Esophagus squamous epithelium (tissue), 5 donors: ENCODE measurements at regions not wholly inside any gene's neighbourhood (a gene's known extent, or its start where the extent isn't known, plus 50 kb on each side); places are given as distances from the start of the nearest gene placed in this dataset.

ENCODE experiments used
- DNase-seq: peaks from one replicate; lab custom pipeline; 2025; lab: John Stamatoyannopoulos, UW
- H3K27ac ChIP-seq, 4 donors: fragments of 200-600 bp; sonication (generic); one replicate each; pipeline ENCODE4 v1.5.1; 2016 to 2019; ENCODE audit warnings: mild to moderate bottlenecking in 1 of 4
- H3K27me3 ChIP-seq, 4 donors: fragments of 200-600 bp; sonication (generic); 1 replicate in 3 of 4; 2 replicates in 1 of 4; pipeline versions ENCODE4 v1.5.1 to v1.6.0; 2017 to 2021; ENCODE audit warnings: antibody characterized with exemption in 1 of 4
- H3K36me3 ChIP-seq, 3 donors: fragments of 200-600 bp; sonication (generic); one replicate each; pipeline ENCODE4 v1.5.1; 2016 to 2019
- H3K4me1 ChIP-seq, 3 donors: fragments of 200-600 bp; sonication (generic); one replicate each; pipeline ENCODE4 v1.5.1; 2017 to 2019
- H3K4me3 ChIP-seq, 4 donors: fragments of 200-600 bp; sonication (generic); 1 replicate in 3 of 4; 2 replicates in 1 of 4; pipeline ENCODE4 v1.5.1; 2016 to 2019; ENCODE audit warnings: mild to moderate bottlenecking in 2 of 4, moderate library complexity in 1 of 4
- H3K9me3 ChIP-seq, 3 donors: fragments of 200-600 bp; sonication (generic); one replicate each; pipeline ENCODE4 v1.5.1; 2016 to 2019
- POLR2A ChIP-seq, 4 donors: fragments of 450-650 bp; IDR thresholded peaks; one replicate each; pipeline ENCODE4 v1.6.1; 2017; ENCODE audit warnings: antibody characterized with exemption in 4 of 4, mild to moderate bottlenecking in 4 of 4, moderate library complexity in 3 of 4
- WGBS, 2 donors: methylation state at CpG; one replicate each; pipeline ENCODE4 v1.1.5; 2018; 5-methylcytosine and 5-hydroxymethylcytosine counted together
- intact Hi-C: fragments of 100-400 bp; cut with DNase I; formaldehyde crosslinking; loops from one replicate; pipeline ENCODE4 v1.15.0; 2022
- TF ChIP-seq, protein P1 (sequence below), 6 experiments: fragments of 450-650 bp in 4 of 6; fragments of 200-600 bp in 2 of 6; sonication (generic) in 2 of 6; IDR thresholded peaks; one replicate each; pipeline ENCODE4 v1.5.1; 2016 to 2019; ENCODE audit warnings: antibody characterized with exemption in 6 of 6, mild to moderate bottlenecking in 4 of 6, moderate library complexity in 4 of 6
- donor health status: DM: yes; HTN: yes; CAD: no.

DNA sequence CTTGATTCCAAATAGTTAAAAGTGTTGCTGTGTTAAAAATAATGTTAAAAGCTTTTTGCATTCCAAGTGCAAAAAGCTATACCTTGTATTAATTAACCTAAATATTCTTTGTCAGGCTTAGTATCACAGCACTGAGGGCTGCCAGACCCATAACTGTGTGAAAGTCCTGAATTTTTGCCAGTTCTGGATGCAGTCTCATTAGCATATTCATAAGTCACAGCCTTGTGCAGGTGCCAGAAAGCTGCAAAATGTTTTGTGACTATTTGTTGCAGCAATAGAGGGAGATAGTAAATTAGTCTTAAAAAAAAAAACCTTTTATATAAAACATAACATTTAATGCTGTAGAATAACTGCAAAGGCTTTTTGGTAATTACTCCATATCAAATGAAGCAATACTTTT is 56.6 kb downstream of the SLITRK1 start:
- no peak for DNase-seq
- H3K9me3 ChIP-seq = peaks cover 0 to 6% (median 0%) of the 10 kb centered on the region in 3 donors
- H3K4me3 ChIP-seq = no peak overlapping the region
- no peaks in the 10 kb centered on the region for H3K36me3 ChIP-seq
- TF ChIP-seq, protein P1, sequence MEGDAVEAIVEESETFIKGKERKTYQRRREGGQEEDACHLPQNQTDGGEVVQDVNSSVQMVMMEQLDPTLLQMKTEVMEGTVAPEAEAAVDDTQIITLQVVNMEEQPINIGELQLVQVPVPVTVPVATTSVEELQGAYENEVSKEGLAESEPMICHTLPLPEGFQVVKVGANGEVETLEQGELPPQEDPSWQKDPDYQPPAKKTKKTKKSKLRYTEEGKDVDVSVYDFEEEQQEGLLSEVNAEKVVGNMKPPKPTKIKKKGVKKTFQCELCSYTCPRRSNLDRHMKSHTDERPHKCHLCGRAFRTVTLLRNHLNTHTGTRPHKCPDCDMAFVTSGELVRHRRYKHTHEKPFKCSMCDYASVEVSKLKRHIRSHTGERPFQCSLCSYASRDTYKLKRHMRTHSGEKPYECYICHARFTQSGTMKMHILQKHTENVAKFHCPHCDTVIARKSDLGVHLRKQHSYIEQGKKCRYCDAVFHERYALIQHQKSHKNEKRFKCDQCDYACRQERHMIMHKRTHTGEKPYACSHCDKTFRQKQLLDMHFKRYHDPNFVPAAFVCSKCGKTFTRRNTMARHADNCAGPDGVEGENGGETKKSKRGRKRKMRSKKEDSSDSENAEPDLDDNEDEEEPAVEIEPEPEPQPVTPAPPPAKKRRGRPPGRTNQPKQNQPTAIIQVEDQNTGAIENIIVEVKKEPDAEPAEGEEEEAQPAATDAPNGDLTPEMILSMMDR (IDR thresholded peaks at IDR 0.05) = no peak
- no peak for TF ChIP-seq POLR2A (IDR thresholded peaks at IDR 0.05)
- no peaks in the 10 kb centered on the region for H3K27me3 ChIP-seq
- H3K27ac ChIP-seq = no peak overlapping the region
- no peaks in the 10 kb centered on the region for H3K4me1 ChIP-seq
- intact Hi-C loops = no loop called here

DNA sequence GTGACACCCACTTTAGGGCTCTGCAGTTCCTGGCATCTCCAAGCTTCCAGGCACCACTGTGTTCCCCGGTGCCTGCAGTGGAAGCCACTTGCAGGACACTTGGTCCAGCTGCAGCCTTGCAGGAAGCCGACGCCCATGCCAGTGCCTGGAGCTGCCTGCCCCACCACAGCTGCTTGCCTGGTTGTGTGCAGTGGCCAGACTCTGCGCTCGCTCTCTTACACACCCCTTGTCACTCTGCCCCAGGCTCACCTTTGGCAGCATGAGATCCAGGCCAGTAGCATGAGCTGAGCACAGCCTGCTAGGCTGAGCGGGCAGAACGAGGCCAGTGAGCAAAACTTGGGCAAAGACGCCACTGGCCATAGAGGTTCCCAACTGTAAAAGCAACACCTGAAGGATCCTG is 57.7 kb downstream of the SLITRK1 start:
- DNase-seq = no peak
- 86 to 92% methylated on average over 2 to 6 of the region's 8 CpGs for WGBS, 2 donors
- intact Hi-C loops = no loop called here
- Histone ChIP-seq H3K27me3 (no peaks in the 10 kb centered on the region), H3K27ac (no peak overlapping the region), H3K9me3 (peaks cover 0 to 6% (median 0%) of the 10 kb centered on the region in 3 donors), H3K4me1 (no peaks in the 10 kb centered on the region), H3K4me3 (no peak overlapping the region), H3K36me3 (no peaks in the 10 kb centered on the region)
- TF ChIP-seq, protein P1 (IDR thresholded peaks at IDR 0.05) = no peak
- TF ChIP-seq POLR2A (IDR thresholded peaks at IDR 0.05) = no peak

DNA sequence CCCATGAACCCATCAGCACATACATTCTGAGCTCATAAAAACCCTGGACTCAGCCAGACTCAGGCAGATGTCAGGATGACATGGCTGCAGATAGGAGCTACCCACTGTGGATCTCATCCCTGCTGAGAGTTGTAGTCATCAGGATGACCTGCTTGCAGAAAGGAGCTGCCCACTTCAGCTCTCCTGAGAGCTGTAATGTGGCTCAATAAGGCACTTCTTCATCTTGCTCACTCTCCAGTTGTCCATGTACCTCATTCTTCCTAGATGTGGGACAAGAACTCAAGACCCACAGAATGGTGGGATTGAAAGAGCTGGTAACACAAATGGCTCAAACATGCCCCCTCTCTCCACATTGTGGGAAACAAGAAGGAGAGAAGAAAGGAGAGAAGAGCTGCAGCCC is 58.2 kb downstream of the SLITRK1 start:
- intact Hi-C loops = no loop called here

DNA sequence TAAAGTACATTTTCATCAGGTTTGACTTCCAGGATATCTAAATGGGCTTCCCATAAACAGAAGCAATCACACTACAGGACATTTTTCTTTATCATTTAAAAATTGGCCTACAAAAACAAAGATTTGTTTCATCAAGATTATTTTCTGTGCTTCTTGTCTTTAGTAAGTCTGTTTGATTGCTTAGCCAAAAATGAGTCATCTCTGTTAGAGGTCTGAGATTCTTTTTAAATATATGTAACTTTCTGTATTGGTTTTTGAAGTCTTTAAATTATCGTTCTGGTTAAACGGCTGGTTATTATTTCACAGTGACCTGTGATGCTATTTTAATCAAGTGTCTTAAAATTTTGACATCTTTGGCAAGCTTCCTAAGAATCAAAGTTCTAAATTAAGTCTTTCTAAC is 62.7 kb downstream of the SLITRK1 start:
- H3K4me1 ChIP-seq = no peaks in the 10 kb centered on the region
- no peak overlapping the region for H3K4me3 ChIP-seq
- no peak overlapping the region for H3K27ac ChIP-seq
- H3K9me3 ChIP-seq = peaks cover 0 to 6% (median 0%) of the 10 kb centered on the region in 3 donors
- H3K36me3 ChIP-seq = no peaks in the 10 kb centered on the region
- H3K27me3 ChIP-seq = no peaks in the 10 kb centered on the region
- no peak for DNase-seq
- 58 to 73% methylated on average over 2 of the region's 2 CpGs for WGBS, 2 donors
- no peak for TF ChIP-seq POLR2A (IDR thresholded peaks at IDR 0.05)
- intact Hi-C loops = no loop called here

More for the DNA sequence above, 58.2 kb downstream of the SLITRK1 start:
- no peak for DNase-seq
- Histone ChIP-seq H3K4me3 (no peak overlapping the region), H3K9me3 (peaks cover 0 to 6% (median 0%) of the 10 kb centered on the region in 3 donors), H3K27ac (no peak overlapping the region), H3K4me1 (no peaks in the 10 kb centered on the region), H3K36me3 (no peaks in the 10 kb centered on the region), H3K27me3 (no peaks in the 10 kb centered on the region)
- no peak for TF ChIP-seq POLR2A (IDR thresholded peaks at IDR 0.05)
- TF ChIP-seq, protein P1 (IDR thresholded peaks at IDR 0.05) = no peak

DNA sequence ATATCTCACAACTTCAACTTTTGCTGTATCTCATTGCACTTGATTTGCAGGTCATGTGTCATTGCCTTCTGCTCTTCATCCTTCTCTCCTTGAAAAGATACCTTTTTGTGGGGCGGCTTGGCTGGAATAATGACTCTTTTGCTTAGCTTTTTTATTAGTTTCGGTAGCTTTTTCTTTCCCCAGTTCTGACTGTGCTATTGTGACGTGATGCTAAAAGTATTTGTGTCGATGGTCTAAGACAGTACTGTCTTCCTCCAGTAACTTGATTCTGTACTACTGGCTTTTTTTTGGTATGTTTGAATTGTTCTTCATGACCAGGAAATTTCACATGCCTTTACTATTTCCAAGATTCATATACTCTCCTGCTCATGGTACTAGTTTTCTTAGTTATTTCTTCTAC is 63.1 kb downstream of the SLITRK1 start:
- no peaks in the 10 kb centered on the region for H3K4me1 ChIP-seq
- intact Hi-C loops = no loop called here
- WGBS, 2 donors = 83 to 92% methylated on average over 4 of the region's 4 CpGs
- no peak overlapping the region for H3K27ac ChIP-seq
- TF ChIP-seq POLR2A (IDR thresholded peaks at IDR 0.05) = no peak
- TF ChIP-seq, protein P1 (IDR thresholded peaks at IDR 0.05) = no peak
- no peaks in the 10 kb centered on the region for H3K27me3 ChIP-seq
- no peaks in the 10 kb centered on the region for H3K36me3 ChIP-seq
- H3K4me3 ChIP-seq = no peak overlapping the region
- no peak for DNase-seq
- H3K9me3 ChIP-seq = peaks cover 0 to 6% (median 0%) of the 10 kb centered on the region in 3 donors

DNA sequence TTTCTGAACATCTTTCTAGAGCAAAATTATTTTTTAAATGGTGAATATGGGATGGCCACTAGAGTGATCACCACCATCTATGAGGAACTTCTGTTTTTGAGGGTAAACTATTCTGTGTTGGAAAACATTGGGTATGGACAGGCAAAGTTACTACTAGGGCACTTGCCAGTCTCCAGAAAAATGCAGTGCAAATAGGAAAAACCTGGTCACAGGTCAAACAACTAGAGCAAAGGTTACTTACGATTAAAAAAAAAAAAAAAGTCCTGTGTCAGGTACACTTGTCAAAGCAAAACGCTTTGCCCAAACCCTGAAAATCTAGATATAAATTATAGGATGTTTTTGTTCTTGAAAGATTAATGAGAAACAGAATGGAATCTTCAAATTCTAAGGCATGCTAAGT is 66.2 kb downstream of the SLITRK1 start:
- no peaks in the 10 kb centered on the region for H3K36me3 ChIP-seq
- TF ChIP-seq, protein P1 (IDR thresholded peaks at IDR 0.05) = no peak
- no peak for TF ChIP-seq POLR2A (IDR thresholded peaks at IDR 0.05)
- no peaks in the 10 kb centered on the region for H3K9me3 ChIP-seq
- DNase-seq = no peak
- 63 to 64% methylated on average over 2 of the region's 2 CpGs for WGBS, 2 donors
- H3K27ac ChIP-seq = no peak overlapping the region
- no peaks in the 10 kb centered on the region for H3K27me3 ChIP-seq
- no peaks in the 10 kb centered on the region for H3K4me1 ChIP-seq
- H3K4me3 ChIP-seq = no peak overlapping the region
- intact Hi-C loops = no loop called here
